ENCODE measurements at regions not wholly inside any gene's neighbourhood (a gene's known extent, or its start where the extent isn't known, plus 50 kb on each side); places are given as distances from the start of the nearest gene placed in this dataset.
A peak's percentile ranks its signal among the peaks of the same experiment; 100 is the strongest.
"Not testable (repeated sequence)": the region's sequence is repeated elsewhere in the genome, so short reads cannot be mapped to it uniquely, and the experiment has no call there.

- H3K27ac Mint-ChIP-seq, result no peak overlapping the region
- no peaks in the 10 kb centered on the region for H3K27me3 Mint-ChIP-seq
- H3K36me3 Mint-ChIP-seq, result peaks cover 3% of the 10 kb centered on the region
- H3K9me3 Mint-ChIP-seq, result peaks cover 0 to 3% (median 0%) of the 10 kb centered on the region in 3 donors
- peaks cover 9 to 13% (median 11%) of the 10 kb centered on the region in 3 donors for H3K4me1 Mint-ChIP-seq
- H3K4me3 Mint-ChIP-seq, result no peak overlapping the region
These were observed 125.6 kb downstream of the KLF6 start for GRCh38 chr10:3659203-3659917.

- H3K4me1 Mint-ChIP-seq, result peaks cover 9 to 13% (median 11%) of the 10 kb centered on the region in 3 donors
- H3K9me3 Mint-ChIP-seq, result peaks cover 0 to 3% (median 0%) of the 10 kb centered on the region in 3 donors
- H3K27ac Mint-ChIP-seq, result no peak overlapping the region
- H3K36me3 Mint-ChIP-seq, result peaks cover 3% of the 10 kb centered on the region
- no peak overlapping the region for H3K4me3 Mint-ChIP-seq
- no peaks in the 10 kb centered on the region for H3K27me3 Mint-ChIP-seq
These were observed 126.2 kb downstream of the KLF6 start for GRCh38 chr10:3658766-3659165.

GRCh38 chr10:3656214-3656613 is 128.8 kb downstream of the KLF6 start:
- H3K36me3 Mint-ChIP-seq, result peaks cover 4% of the 10 kb centered on the region
- peaks cover 2% of the 10 kb centered on the region for H3K27me3 Mint-ChIP-seq
- H3K9me3 Mint-ChIP-seq, result peaks cover 0 to 2% (median 0%) of the 10 kb centered on the region in 3 donors
- peak overlapping the region in 1 of 3 donors; percentile 18 for H3K27ac Mint-ChIP-seq
- peaks cover 9 to 16% (median 11%) of the 10 kb centered on the region in 3 donors for H3K4me1 Mint-ChIP-seq
- H3K4me3 Mint-ChIP-seq, result no peak overlapping the region

DNA sequence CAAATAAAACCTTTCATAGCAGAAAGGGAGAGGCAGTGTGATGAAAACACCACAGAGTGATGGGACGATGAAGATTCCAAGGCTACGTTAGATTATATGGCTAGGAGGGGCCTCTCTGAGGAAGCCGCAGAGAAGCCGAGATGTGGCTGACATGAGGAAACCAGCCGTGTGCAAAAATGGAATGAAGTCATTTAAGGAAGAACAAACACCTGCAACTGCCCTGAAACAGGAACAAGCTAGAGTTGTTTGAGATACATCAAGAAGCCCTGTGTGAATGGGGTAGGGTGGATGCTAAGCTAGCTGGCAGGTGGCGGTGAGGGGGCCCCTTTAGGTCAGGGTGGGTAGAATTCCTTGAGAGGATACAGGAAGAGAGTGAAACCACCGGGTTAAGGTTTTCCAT is 129.5 kb downstream of the KLF6 start:
- peaks cover 4% of the 10 kb centered on the region for H3K36me3 Mint-ChIP-seq
- peaks cover 0 to 1% (median 0%) of the 10 kb centered on the region in 3 donors for H3K9me3 Mint-ChIP-seq
- H3K27me3 Mint-ChIP-seq, result peaks cover 2% of the 10 kb centered on the region
- H3K4me3 Mint-ChIP-seq, result peak overlapping the region in 2 of 4 donors; percentile 7 to 30
- peak overlapping the region in 2 of 3 donors; percentile 9 to 18 for H3K27ac Mint-ChIP-seq
- peaks cover 9 to 16% (median 14%) of the 10 kb centered on the region in 3 donors for H3K4me1 Mint-ChIP-seq

DNA sequence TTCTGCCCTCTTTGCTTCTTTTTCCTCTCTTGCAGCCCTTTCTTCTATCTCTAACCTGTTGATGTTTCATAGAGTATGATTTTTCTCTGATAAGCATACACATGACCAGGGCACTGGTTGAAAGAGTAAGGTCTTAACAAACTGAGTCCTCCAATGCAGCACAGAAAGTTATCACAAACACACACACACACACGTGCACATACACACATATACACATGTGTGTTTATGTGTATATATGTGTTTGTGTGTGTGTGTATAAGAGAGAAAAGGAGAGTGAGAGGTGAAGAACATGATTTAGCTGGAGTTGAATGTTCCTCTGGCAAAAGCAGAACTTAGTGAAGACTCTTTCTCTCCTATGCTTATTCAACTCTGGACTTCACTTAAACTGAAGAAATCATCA is 130.0 kb downstream of the KLF6 start:
- Mint-ChIP-seq H3K36me3 (peaks cover 3% of the 10 kb centered on the region), H3K27ac (peak overlapping the region in 1 of 3 donors; percentile 9), H3K4me1 (peaks cover 9 to 17% (median 16%) of the 10 kb centered on the region in 3 donors), H3K4me3 (peak overlapping the region in 2 of 4 donors; percentile 9 to 30), H3K27me3 (peaks cover 2% of the 10 kb centered on the region), H3K9me3 (peaks cover 0 to 1% (median 0%) of the 10 kb centered on the region in 3 donors)

GRCh38 chr10:3654496-3654895 is 130.5 kb downstream of the KLF6 start:
- Mint-ChIP-seq H3K4me3 (no peak overlapping the region), H3K27me3 (peaks cover 2% of the 10 kb centered on the region), H3K36me3 (peaks cover 3% of the 10 kb centered on the region), H3K9me3 (peaks cover 0 to 1% (median 0%) of the 10 kb centered on the region in 3 donors), H3K27ac (no peak overlapping the region), H3K4me1 (peaks cover 9 to 17% (median 16%) of the 10 kb centered on the region in 3 donors)

DNA sequence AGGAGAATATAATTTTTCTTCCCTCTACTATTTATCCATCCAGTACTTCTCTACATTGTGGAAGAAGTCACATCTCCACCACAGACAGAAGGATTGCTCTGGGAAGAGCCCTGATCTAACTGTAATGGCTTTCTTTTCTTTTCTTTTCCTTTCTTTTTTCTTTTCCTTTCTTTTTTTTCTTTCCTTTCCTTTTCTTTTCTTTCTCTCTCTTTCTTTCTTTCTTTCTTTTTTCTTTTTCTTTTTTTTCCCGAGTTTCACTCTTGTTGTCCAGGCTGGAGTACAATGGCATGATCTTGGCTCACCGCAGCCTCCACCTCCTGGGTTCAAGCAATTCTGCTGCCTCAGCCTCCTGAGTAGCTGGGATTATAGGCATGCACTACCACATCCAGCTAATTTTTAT is 131.7 kb downstream of the KLF6 start:
- peaks cover 9 to 17% (median 16%) of the 10 kb centered on the region in 3 donors for H3K4me1 Mint-ChIP-seq
- not testable (repeated sequence) for H3K27ac Mint-ChIP-seq, H3K27me3 Mint-ChIP-seq, H3K36me3 Mint-ChIP-seq, H3K9me3 Mint-ChIP-seq
- H3K4me3 Mint-ChIP-seq, result peak overlapping the region in 1 of 4 donors; percentile 8

GRCh38 chr10:3652886-3653285 is 132.1 kb downstream of the KLF6 start:
- H3K4me1 Mint-ChIP-seq, result peaks cover 9 to 17% (median 16%) of the 10 kb centered on the region in 3 donors

DNA sequence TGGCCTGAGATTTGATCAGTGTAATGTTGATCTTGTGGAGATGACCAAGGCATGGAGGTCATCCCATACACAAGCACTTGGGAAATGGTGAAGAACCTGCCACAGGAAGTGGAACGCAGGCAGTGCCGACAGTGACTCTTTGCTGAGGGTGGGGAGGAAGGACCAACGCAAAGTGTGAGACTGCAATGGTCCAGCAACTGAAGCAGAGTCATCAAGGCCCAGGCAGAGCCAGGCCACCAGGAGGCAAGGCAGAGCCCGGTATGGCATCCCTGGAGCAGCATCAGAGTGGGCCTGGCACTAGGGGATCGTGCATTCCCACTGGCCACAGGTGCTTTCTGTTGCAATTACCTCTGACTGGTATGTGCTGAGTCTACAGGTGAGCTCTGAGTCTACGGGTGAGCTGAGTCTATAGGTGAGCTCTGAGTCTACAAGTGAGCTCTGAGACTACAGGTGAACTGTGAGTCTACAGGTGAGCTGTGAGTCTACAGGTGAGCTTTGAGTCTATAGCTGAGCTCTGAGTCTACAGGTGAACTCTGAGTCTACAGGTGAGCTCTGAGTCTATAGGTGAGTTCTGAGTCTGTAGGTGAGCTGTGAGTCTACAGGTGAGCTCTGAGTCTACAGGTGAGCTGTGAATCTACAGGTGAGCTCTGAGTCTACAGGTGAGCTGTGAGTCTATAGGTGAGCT is 132.9 kb downstream of the KLF6 start:
- Mint-ChIP-seq H3K27me3 (peaks cover 2% of the 10 kb centered on the region), H3K4me3 (no peak overlapping the region), H3K9me3 (peaks cover 0 to 2% (median 0%) of the 10 kb centered on the region in 3 donors), H3K27ac (no peak overlapping the region), H3K36me3 (peaks cover 2% of the 10 kb centered on the region), H3K4me1 (peaks cover 11 to 19% (median 18%) of the 10 kb centered on the region in 3 donors)

More at GRCh38 chr10:3652886-3653285, 132.1 kb downstream of the KLF6 start:
- Mint-ChIP-seq H3K27me3 (peaks cover 2% of the 10 kb centered on the region), H3K36me3 (peaks cover 2% of the 10 kb centered on the region), H3K9me3 (peaks cover 0 to 2% (median 1%) of the 10 kb centered on the region in 3 donors), H3K4me3 (peak overlapping the region in 1 of 4 donors; percentile 8), H3K27ac (no peak overlapping the region)

- Mint-ChIP-seq H3K4me3 (no peak overlapping the region), H3K4me1 (peaks cover 7 to 14% (median 10%) of the 10 kb centered on the region in 3 donors), H3K27ac (peak overlapping the region in 1 of 3 donors; percentile 50), H3K9me3 (peaks cover 0 to 2% (median 0%) of the 10 kb centered on the region in 3 donors), H3K27me3 (peaks cover 7% of the 10 kb centered on the region), H3K36me3 (peaks cover 2% of the 10 kb centered on the region)
These were observed 136.4 kb downstream of the KLF6 start for GRCh38 chr10:3648576-3648975.

DNA sequence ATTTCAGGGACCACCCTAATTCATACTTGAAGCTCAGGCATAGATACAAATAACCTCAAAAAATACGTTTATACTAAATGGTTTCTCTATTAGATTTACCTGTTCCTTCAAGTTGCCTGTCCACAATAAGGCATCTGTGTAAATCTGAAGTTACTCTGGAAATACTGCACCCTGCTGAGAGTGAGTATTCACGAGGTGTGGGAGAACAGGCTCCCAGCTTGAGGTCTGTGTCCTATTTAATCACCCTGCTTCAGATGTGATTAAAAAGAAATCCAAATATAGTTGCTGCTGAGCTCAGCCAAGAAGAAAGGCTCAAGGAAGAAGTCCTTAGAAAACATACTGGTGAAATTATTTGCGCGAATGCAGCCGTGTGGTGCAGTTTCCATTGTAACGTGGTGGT is 136.8 kb downstream of the KLF6 start:
- peaks cover 10% of the 10 kb centered on the region for H3K27me3 Mint-ChIP-seq
- no peak overlapping the region for H3K4me3 Mint-ChIP-seq
- H3K27ac Mint-ChIP-seq, result no peak overlapping the region
- peaks cover 7 to 14% (median 10%) of the 10 kb centered on the region in 3 donors for H3K4me1 Mint-ChIP-seq
- H3K9me3 Mint-ChIP-seq, result peaks cover 0 to 2% (median 0%) of the 10 kb centered on the region in 3 donors
- H3K36me3 Mint-ChIP-seq, result peaks cover 2% of the 10 kb centered on the region

DNA sequence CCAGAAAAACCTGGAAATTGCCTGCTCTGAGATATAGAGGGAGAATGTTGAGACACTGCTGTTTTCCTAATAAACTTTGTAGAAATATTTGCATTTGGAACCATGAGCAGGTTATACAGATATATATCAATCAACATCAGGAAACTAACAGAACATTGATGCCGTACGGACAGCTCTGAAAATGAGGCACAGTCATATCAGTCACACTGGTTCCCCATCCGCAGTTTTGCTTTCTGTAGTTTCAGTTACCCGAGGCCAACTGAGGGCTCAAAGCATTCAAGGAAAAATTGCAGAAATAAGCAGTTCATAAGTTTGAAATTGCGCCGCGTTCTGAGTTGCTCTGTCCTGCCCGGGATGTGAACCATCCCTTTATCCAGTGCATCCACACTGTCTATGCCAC is 137.9 kb downstream of the KLF6 start:
- Mint-ChIP-seq H3K27ac (no peak overlapping the region), H3K36me3 (peaks cover 2% of the 10 kb centered on the region), H3K4me1 (peaks cover 7 to 14% (median 7%) of the 10 kb centered on the region in 3 donors), H3K27me3 (peaks cover 9% of the 10 kb centered on the region), H3K4me3 (no peak overlapping the region), H3K9me3 (peaks cover 0 to 2% (median 0%) of the 10 kb centered on the region in 3 donors)

- Mint-ChIP-seq H3K4me3 (no peak overlapping the region), H3K36me3 (no peaks in the 10 kb centered on the region), H3K27ac (no peak overlapping the region), H3K4me1 (peaks cover 7 to 10% (median 9%) of the 10 kb centered on the region in 3 donors), H3K27me3 (peaks cover 9% of the 10 kb centered on the region), H3K9me3 (peaks cover 0 to 2% (median 0%) of the 10 kb centered on the region in 3 donors)
These were observed 139.6 kb downstream of the KLF6 start for GRCh38 chr10:3645406-3645805.

- H3K27me3 Mint-ChIP-seq, result peaks cover 6% of the 10 kb centered on the region
- peak overlapping the region in 1 of 4 donors; percentile 39 for H3K4me3 Mint-ChIP-seq
- H3K4me1 Mint-ChIP-seq, result peaks cover 0 to 2% (median 0%) of the 10 kb centered on the region in 3 donors
- H3K9me3 Mint-ChIP-seq, result no peaks in the 10 kb centered on the region
- no peak overlapping the region for H3K27ac Mint-ChIP-seq
- peaks cover 1% of the 10 kb centered on the region for H3K36me3 Mint-ChIP-seq
These were observed 144.2 kb downstream of the KLF6 start for GRCh38 chr10:3640816-3641215.

DNA sequence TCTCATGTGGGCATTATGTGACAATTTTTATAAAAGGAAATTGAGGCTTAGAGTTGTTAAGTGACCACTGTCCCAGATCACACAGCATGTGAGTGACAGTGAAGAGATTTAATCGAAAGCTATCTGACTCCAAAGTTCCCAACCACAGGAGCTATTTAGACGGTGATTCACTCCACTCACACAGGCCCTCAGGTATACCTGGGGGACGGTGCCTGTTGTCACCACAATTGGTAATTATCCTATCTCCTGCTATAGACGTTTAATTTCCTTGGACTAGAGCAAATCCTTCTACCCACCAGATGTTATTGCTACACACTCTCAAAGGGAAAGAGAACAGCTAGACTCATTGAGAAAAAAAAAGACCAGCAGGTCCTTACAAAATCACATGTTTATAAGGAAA is 145.5 kb downstream of the KLF6 start:
- H3K9me3 Mint-ChIP-seq, result peaks cover 0 to 2% (median 0%) of the 10 kb centered on the region in 3 donors
- H3K4me3 Mint-ChIP-seq, result no peak overlapping the region
- H3K36me3 Mint-ChIP-seq, result peaks cover 1% of the 10 kb centered on the region
- H3K27ac Mint-ChIP-seq, result no peak overlapping the region
- H3K27me3 Mint-ChIP-seq, result peaks cover 6% of the 10 kb centered on the region
- H3K4me1 Mint-ChIP-seq, result peaks cover 0 to 4% (median 0%) of the 10 kb centered on the region in 3 donors
